ENCODE measurements at regions not wholly inside any gene's neighbourhood (a gene's known extent, or its start where the extent isn't known, plus 50 kb on each side); places are given as distances from the start of the nearest gene placed in this dataset.
"Not testable (repeated sequence)": the region's sequence is repeated elsewhere in the genome, so short reads cannot be mapped to it uniquely, and the experiment has no call there.

DNA sequence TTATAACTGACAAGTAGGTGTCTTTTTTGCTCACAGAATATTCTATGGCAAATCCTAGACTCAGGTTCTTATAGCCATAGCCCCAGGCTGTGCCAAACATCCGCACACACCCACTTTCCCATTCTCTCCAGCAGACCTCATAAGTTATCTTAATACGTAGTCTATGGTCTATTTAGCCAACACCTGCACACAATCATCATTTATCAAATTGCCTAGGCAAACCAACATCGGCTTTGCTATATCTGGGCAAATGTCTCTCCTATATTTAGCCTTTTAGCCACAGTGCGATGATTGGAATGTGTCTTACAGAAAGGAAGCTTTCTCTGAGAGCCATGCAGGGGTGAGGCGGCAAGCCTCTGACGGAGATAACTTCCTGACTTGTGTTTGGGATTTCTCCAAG, 128.0 kb downstream of the POTEC start:
- not testable (repeated sequence) for TF ChIP-seq MAX, CTCF (IDR thresholded peaks at IDR 0.05; ENCODE audit: low read depth, low read length)

All from NB4 (cell line).